GM19025 (cell line): ENCODE measurements at regions not wholly inside any gene's neighbourhood (a gene's known extent, or its start where the extent isn't known, plus 50 kb on each side); places are given as distances from the start of the nearest gene placed in this dataset.

Source experiments
- ATAC-seq: cut with Tn5 transposase; IDR thresholded peaks from one replicate; pipeline ENCODE4 v1.9.1; 2021; ENCODE audit warnings: mild to moderate bottlenecking, low read depth, moderate library complexity; ENCODE audit not compliant: unreplicated experiment

- no peak for ATAC-seq
Observed at GRCh38 chr6:26195924-26196845, 109.0 kb downstream of the HFE start.

GRCh38 chr6:26196846-26197635 is 109.8 kb downstream of the HFE start:
- peak; percentile 37 for ATAC-seq

- ATAC-seq, result no peak
Observed at GRCh38 chr6:26197636-26197932, 110.4 kb downstream of the HFE start.

- no peak for ATAC-seq
Observed at GRCh38 chr6:26197933-26198721, 110.9 kb downstream of the HFE start.

- ATAC-seq, result peak; percentile 3
Observed at GRCh38 chr6:26198722-26199056, 111.5 kb downstream of the HFE start.

- peak; percentile 42 for ATAC-seq
Observed at GRCh38 chr6:26199057-26199772, 112.0 kb downstream of the HFE start.

GRCh38 chr6:26199773-26200764 is 112.8 kb downstream of the HFE start:
- ATAC-seq, result no peak

- no peak for ATAC-seq
Observed at GRCh38 chr6:26200918-26201721, 113.9 kb downstream of the HFE start.

- ATAC-seq, result no peak
Observed at GRCh38 chr6:26202201-26202611, 115.0 kb downstream of the HFE start.

- ATAC-seq, result no peak
Observed at GRCh38 chr6:26202811-26203583, 115.8 kb downstream of the HFE start.

- ATAC-seq, result peak; percentile 46
Observed at GRCh38 chr6:26204332-26205160, 117.3 kb downstream of the HFE start.

- no peak for ATAC-seq
Observed at GRCh38 chr6:26205161-26205624, 118.0 kb downstream of the HFE start.

- no peak for ATAC-seq
Observed at GRCh38 chr6:26205625-26206574, 118.7 kb downstream of the HFE start.

- ATAC-seq, result no peak
Observed at GRCh38 chr6:26206868-26207801, 119.9 kb downstream of the HFE start.

GRCh38 chr6:26211963-26212362 is 124.7 kb downstream of the HFE start:
- no peak for ATAC-seq
